Osteocyte (in vitro differentiated cells): ENCODE measurements at regions not wholly inside any gene's neighbourhood (a gene's known extent, or its start where the extent isn't known, plus 50 kb on each side); places are given as distances from the start of the nearest gene placed in this dataset.
"Not testable (repeated sequence)": the region's sequence is repeated elsewhere in the genome, so short reads cannot be mapped to it uniquely, and the experiment has no call there.

Experiments
- DNase-seq: peaks from one replicate; pipeline ENCODE4 v3.0.0; 2021; ENCODE audit warnings: mixed read lengths; ENCODE audit not compliant: unreplicated experiment; ENCODE audit errors: extremely low spot score
- H3K27ac Mint-ChIP-seq: one replicate; pipeline ENCODE4 v1.8.0; 2021; ENCODE audit warnings: mild to moderate bottlenecking, mixed read lengths; ENCODE audit not compliant: unreplicated experiment
- H3K27me3 Mint-ChIP-seq: one replicate; pipeline ENCODE4 v1.8.0; 2021; ENCODE audit warnings: mixed read lengths; ENCODE audit not compliant: unreplicated experiment
- H3K36me3 Mint-ChIP-seq: one replicate; pipeline ENCODE4 v1.8.0; 2021; ENCODE audit warnings: mixed read lengths; ENCODE audit not compliant: unreplicated experiment
- H3K4me1 Mint-ChIP-seq: one replicate; pipeline ENCODE4 v1.8.0; 2021; ENCODE audit warnings: mixed read lengths; ENCODE audit not compliant: unreplicated experiment
- H3K4me3 Mint-ChIP-seq: one replicate; pipeline ENCODE4 v1.8.0; 2021; ENCODE audit warnings: mild to moderate bottlenecking, moderate library complexity, mixed read lengths; ENCODE audit not compliant: unreplicated experiment
- H3K9me3 Mint-ChIP-seq: one replicate; pipeline ENCODE4 v1.8.0; 2021; ENCODE audit warnings: mixed read lengths; ENCODE audit not compliant: unreplicated experiment
- CTCF ChIP-seq: fragments of 200-600 bp; sonication (generic); IDR thresholded peaks from 2 replicates; pipeline ENCODE4 v1.5.0; 2021; ENCODE audit warnings: antibody characterized with exemption, mild to moderate bottlenecking, moderate library complexity

- no peak overlapping the region for H3K27ac Mint-ChIP-seq
- DNase-seq = no peak
- peaks cover 15% of the 10 kb centered on the region for H3K27me3 Mint-ChIP-seq
- H3K4me3 Mint-ChIP-seq = no peak overlapping the region
- no peaks in the 10 kb centered on the region for H3K9me3 Mint-ChIP-seq
- TF ChIP-seq CTCF = no peak
- H3K4me1 Mint-ChIP-seq = peaks cover 2% of the 10 kb centered on the region
- no peaks in the 10 kb centered on the region for H3K36me3 Mint-ChIP-seq
These were observed 121.4 kb upstream of the CXorf66 start for GRCh38 chrX:140086691-140087090.

- not testable (repeated sequence) for H3K4me1 Mint-ChIP-seq, H3K27me3 Mint-ChIP-seq, H3K27ac Mint-ChIP-seq, H3K9me3 Mint-ChIP-seq, DNase-seq, H3K36me3 Mint-ChIP-seq, H3K4me3 Mint-ChIP-seq
These were observed 109.5 kb upstream of the CXorf66 start for GRCh38 chrX:140074851-140075250.

- no peaks in the 10 kb centered on the region for H3K27me3 Mint-ChIP-seq
- no peaks in the 10 kb centered on the region for H3K4me1 Mint-ChIP-seq
- H3K27ac Mint-ChIP-seq = no peak overlapping the region
- TF ChIP-seq CTCF = no peak
- no peak for DNase-seq
- no peak overlapping the region for H3K4me3 Mint-ChIP-seq
- no peaks in the 10 kb centered on the region for H3K9me3 Mint-ChIP-seq
- H3K36me3 Mint-ChIP-seq = no peaks in the 10 kb centered on the region
These were observed 105.7 kb upstream of the CXorf66 start for GRCh38 chrX:140071037-140071436.

GRCh38 chrX:140065961-140066662 is 100.8 kb upstream of the CXorf66 start:
- Mint-ChIP-seq H3K36me3 (no peaks in the 10 kb centered on the region), H3K4me1 (no peaks in the 10 kb centered on the region), H3K27ac (no peak overlapping the region), H3K9me3 (no peaks in the 10 kb centered on the region), H3K4me3 (no peak overlapping the region), H3K27me3 (no peaks in the 10 kb centered on the region)
- DNase-seq = no peak
- no peak for TF ChIP-seq CTCF

GRCh38 chrX:140064993-140065392 is 99.7 kb upstream of the CXorf66 start:
- TF ChIP-seq CTCF = no peak
- no peaks in the 10 kb centered on the region for H3K4me1 Mint-ChIP-seq
- no peak for DNase-seq
- no peaks in the 10 kb centered on the region for H3K27me3 Mint-ChIP-seq
- H3K36me3 Mint-ChIP-seq = no peaks in the 10 kb centered on the region
- no peak overlapping the region for H3K4me3 Mint-ChIP-seq
- H3K9me3 Mint-ChIP-seq = no peaks in the 10 kb centered on the region
- H3K27ac Mint-ChIP-seq = no peak overlapping the region
